ENCODE measurements at regions not wholly inside any gene's neighbourhood (a gene's known extent, or its start where the extent isn't known, plus 50 kb on each side); places are given as distances from the start of the nearest gene placed in this dataset.

GRCh38 chr21:28213261-28213660, 779.4 kb downstream of the LTN1 start:
- TF ChIP-seq CTCF (IDR thresholded peaks at IDR 0.05) (no peak), POLR2A (IDR thresholded peaks at IDR 0.05) (no peak), EP300 (IDR thresholded peaks at IDR 0.05) (no peak)
